Vagina (tissue), 2 donors: ENCODE measurements at regions not wholly inside any gene's neighbourhood (a gene's known extent, or its start where the extent isn't known, plus 50 kb on each side); places are given as distances from the start of the nearest gene placed in this dataset.

ENCODE experiments used
- DNase-seq, 2 donors: peaks; one replicate each; pipeline ENCODE4 v3.0.0-alpha.2; 2017; ENCODE audit errors: extremely low spot score in 2 of 2
- H3K27ac ChIP-seq: fragments of 200-600 bp; sonication (generic); one replicate; pipeline ENCODE4 v1.5.1; 2019
- H3K27me3 ChIP-seq: fragments of 200-600 bp; sonication (generic); one replicate; pipeline ENCODE4 v1.5.1; 2019
- H3K36me3 ChIP-seq, 2 donors: fragments of 200-600 bp; sonication (generic); one replicate each; pipeline ENCODE4 v1.5.1; 2017 to 2019
- H3K4me1 ChIP-seq: fragments of 200-600 bp; sonication (generic); one replicate; pipeline ENCODE4 v1.5.1; 2019
- H3K4me3 ChIP-seq, 2 donors: fragments of 200-600 bp; sonication (generic); 1 replicate in 1 of 2; 2 replicates in 1 of 2; pipeline ENCODE4 v1.5.1; 2016 to 2019
- H3K9me3 ChIP-seq: fragments of 200-600 bp; sonication (generic); one replicate; pipeline ENCODE4 v1.5.1; 2019
- CTCF ChIP-seq, 3 experiments: fragments of 450-650 bp in 2 of 3; fragments of 200-600 bp in 1 of 3; sonication (generic) in 1 of 3; IDR thresholded peaks; one replicate each; pipeline ENCODE4 v1.5.1; 2017 to 2019; ENCODE audit warnings: antibody characterized with exemption in 3 of 3, mild to moderate bottlenecking in 2 of 3, moderate library complexity in 2 of 3
- POLR2A ChIP-seq, 2 donors: fragments of 450-650 bp; IDR thresholded peaks; one replicate each; pipeline ENCODE4 v1.6.1; 2017; ENCODE audit warnings: antibody characterized with exemption in 2 of 2, mild to moderate bottlenecking in 2 of 2, moderate library complexity in 2 of 2
- POLR2AphosphoS5 ChIP-seq, 2 donors: sonication (generic); formaldehyde crosslinking; IDR thresholded peaks; one replicate each; pipeline ENCODE4 v1.9.0; 2017; ENCODE audit warnings: antibody characterized with exemption in 2 of 2, mild to moderate bottlenecking in 2 of 2, low read depth in 1 of 2; ENCODE audit not compliant: insufficient read depth in 1 of 2
- intact Hi-C: fragments of 100-400 bp; cut with DNase I; formaldehyde crosslinking; loops from one replicate; pipeline ENCODE4 v1.15.1; 2023

- no peak overlapping the region for H3K27ac ChIP-seq
- no peak overlapping the region for H3K4me3 ChIP-seq
- H3K36me3 ChIP-seq = no peaks in the 10 kb centered on the region
- intact Hi-C loops = no loop called here
- no peaks in the 10 kb centered on the region for H3K27me3 ChIP-seq
- TF ChIP-seq POLR2A (IDR thresholded peaks at IDR 0.05) (no peak), CTCF (IDR thresholded peaks at IDR 0.05) (no peak), POLR2AphosphoS5 (IDR thresholded peaks at IDR 0.05; ENCODE audit: insufficient read depth in 1 of 2, low read depth in 1 of 2) (no peak)
- H3K4me1 ChIP-seq = no peaks in the 10 kb centered on the region
- no peaks in the 10 kb centered on the region for H3K9me3 ChIP-seq
- no peak for DNase-seq
These were observed 157.8 kb upstream of the TRPM3 start for GRCh38 chr9:71279151-71279739.

GRCh38 chr9:71273613-71274012 lies 152.2 kb upstream of the TRPM3 start:
- no peaks in the 10 kb centered on the region for H3K9me3 ChIP-seq
- no peak overlapping the region for H3K4me3 ChIP-seq
- TF ChIP-seq POLR2AphosphoS5 (IDR thresholded peaks at IDR 0.05; ENCODE audit: insufficient read depth in 1 of 2, low read depth in 1 of 2) (no peak), CTCF (IDR thresholded peaks at IDR 0.05) (no peak)
- H3K4me1 ChIP-seq = no peaks in the 10 kb centered on the region
- H3K27me3 ChIP-seq = no peaks in the 10 kb centered on the region
- no peak overlapping the region for H3K27ac ChIP-seq
- intact Hi-C loops = no loop called here
- DNase-seq = no peak
- no peaks in the 10 kb centered on the region for H3K36me3 ChIP-seq

GRCh38 chr9:71271602-71272001 lies 150.2 kb upstream of the TRPM3 start:
- TF ChIP-seq CTCF (IDR thresholded peaks at IDR 0.05) (no peak), POLR2AphosphoS5 (IDR thresholded peaks at IDR 0.05; ENCODE audit: insufficient read depth in 1 of 2, low read depth in 1 of 2) (no peak)
- no peaks in the 10 kb centered on the region for H3K36me3 ChIP-seq
- H3K27ac ChIP-seq = no peak overlapping the region
- no peaks in the 10 kb centered on the region for H3K9me3 ChIP-seq
- H3K4me3 ChIP-seq = no peak overlapping the region
- intact Hi-C loops = no loop called here
- H3K4me1 ChIP-seq = no peaks in the 10 kb centered on the region
- no peak for DNase-seq
- H3K27me3 ChIP-seq = no peaks in the 10 kb centered on the region

- DNase-seq = no peak
- no peaks in the 10 kb centered on the region for H3K36me3 ChIP-seq
- no peaks in the 10 kb centered on the region for H3K4me1 ChIP-seq
- H3K27ac ChIP-seq = no peak overlapping the region
- intact Hi-C loops = no loop called here
- H3K27me3 ChIP-seq = no peaks in the 10 kb centered on the region
- TF ChIP-seq POLR2A (IDR thresholded peaks at IDR 0.05) = no peak
- TF ChIP-seq POLR2AphosphoS5 (IDR thresholded peaks at IDR 0.05; ENCODE audit: insufficient read depth in 1 of 2, low read depth in 1 of 2) = no peak
- no peak for TF ChIP-seq CTCF (IDR thresholded peaks at IDR 0.05)
- H3K4me3 ChIP-seq = no peak overlapping the region
- no peaks in the 10 kb centered on the region for H3K9me3 ChIP-seq
These were observed 149.1 kb upstream of the TRPM3 start for GRCh38 chr9:71270554-71270953.

- no peaks in the 10 kb centered on the region for H3K36me3 ChIP-seq
- TF ChIP-seq POLR2A (IDR thresholded peaks at IDR 0.05) (no peak), CTCF (IDR thresholded peaks at IDR 0.05) (no peak), POLR2AphosphoS5 (IDR thresholded peaks at IDR 0.05; ENCODE audit: insufficient read depth in 1 of 2, low read depth in 1 of 2) (no peak)
- no peaks in the 10 kb centered on the region for H3K27me3 ChIP-seq
- no peaks in the 10 kb centered on the region for H3K4me1 ChIP-seq
- DNase-seq = no peak
- no peak overlapping the region for H3K27ac ChIP-seq
- intact Hi-C loops = no loop called here
- no peaks in the 10 kb centered on the region for H3K9me3 ChIP-seq
- no peak overlapping the region for H3K4me3 ChIP-seq
These were observed 148.4 kb upstream of the TRPM3 start for GRCh38 chr9:71269859-71270258.
